Stimulated activated CD4-positive, alpha-beta T cell treated with anti-CD3 and anti-CD28 coated beads, Interleukin-4, amount 100 ng/mL, for 1 hour (primary cell): ENCODE measurements at regions not wholly inside any gene's neighbourhood (a gene's known extent, or its start where the extent isn't known, plus 50 kb on each side); places are given as distances from the start of the nearest gene placed in this dataset.

Source experiments
- DNase-seq: peaks from one replicate; pipeline ENCODE4 v3.0.0-alpha.2; 2020

- peak; percentile 23 for DNase-seq
Observed at GRCh38 chr10:42933448-42934340, 143.2 kb upstream of the RET start.

GRCh38 chr10:42934351-42934811, 142.5 kb upstream of the RET start:
- DNase-seq = no peak

GRCh38 chr10:42934842-42935241, 142.0 kb upstream of the RET start:
- DNase-seq = no peak

DNA sequence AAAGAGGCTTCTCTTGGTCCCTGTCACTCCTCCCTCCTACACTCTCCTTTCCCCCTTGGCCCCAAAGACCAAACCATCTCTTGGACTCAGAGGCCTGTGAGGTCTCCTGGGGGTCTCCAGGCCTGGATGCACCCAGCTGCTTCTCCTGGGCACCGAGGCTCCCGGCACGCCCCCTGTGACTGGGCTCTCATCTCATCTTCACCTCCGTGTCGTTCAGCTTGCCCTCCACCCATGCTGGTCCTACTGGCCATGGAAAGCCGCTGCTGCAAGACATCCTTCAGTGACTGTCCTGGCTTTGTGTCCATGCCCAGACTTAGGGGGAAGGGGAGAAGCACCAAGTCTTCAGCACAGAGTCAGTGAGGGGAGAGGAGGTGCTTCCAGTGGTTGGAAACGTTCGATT, 141.4 kb upstream of the RET start:
- DNase-seq = no peak

- no peak for DNase-seq
Observed at GRCh38 chr10:42936580-42936979, 140.3 kb upstream of the RET start.

DNA sequence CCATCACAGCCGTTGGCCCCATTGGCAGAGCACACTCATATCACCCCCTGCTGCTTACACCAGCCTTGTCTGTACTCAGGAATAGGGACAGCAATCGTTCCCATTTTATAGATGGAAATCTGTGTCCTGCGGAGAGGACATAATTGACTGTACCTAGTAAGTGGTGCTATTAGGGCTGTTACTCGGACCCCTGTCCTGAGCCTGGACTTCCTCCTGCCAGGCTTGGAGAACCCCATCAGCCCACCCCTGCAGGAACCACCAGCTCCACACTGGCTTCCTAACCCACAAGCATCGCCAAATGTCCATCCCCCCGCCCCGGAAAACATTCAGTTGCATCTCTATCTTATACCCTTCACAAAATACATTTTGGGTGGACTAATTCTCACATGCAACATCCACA, 139.8 kb upstream of the RET start:
- no peak for DNase-seq

GRCh38 chr10:42937649-42938180, 139.2 kb upstream of the RET start:
- no peak for DNase-seq

DNA sequence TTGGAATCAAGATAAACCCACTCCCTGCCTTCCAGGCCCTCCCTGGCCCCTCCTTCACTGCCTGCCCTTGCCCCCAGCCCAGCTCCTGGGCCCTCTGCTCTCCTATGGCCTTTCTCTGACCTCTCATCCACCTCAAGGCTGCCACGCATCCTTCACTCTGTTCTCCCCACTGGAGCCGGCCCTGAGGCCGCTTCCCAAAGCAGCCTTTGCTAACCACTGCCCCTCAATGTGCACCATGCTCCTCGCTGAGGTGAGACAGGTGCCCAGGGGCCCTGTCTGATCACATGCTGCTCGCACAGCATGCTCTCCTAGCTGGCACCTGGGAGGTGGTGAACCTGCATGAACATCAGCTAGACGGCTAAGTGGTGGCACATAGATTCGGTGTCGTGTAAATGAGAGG, 138.5 kb upstream of the RET start:
- DNase-seq = no peak

DNA sequence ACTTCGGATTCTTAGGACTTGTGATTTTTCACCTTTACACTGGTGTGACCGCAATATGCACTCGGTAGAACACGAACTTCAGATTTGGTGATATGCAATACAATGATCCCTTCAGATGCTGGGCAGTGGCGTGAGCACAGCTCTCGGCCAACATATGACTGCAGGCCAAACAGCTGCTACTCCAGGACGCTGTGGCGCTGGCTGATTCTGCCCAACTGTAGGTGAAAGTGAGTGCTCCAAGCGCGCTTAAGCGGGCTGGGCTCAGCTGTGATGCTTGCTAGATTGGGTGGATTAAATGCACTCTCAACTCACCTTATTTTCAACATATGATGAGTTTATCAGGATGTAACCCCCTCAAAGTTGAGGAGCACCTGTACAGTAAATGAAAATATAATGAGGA, 137.6 kb upstream of the RET start:
- no peak for DNase-seq

- DNase-seq = no peak
Observed at GRCh38 chr10:42939685-42940366, 137.0 kb upstream of the RET start.

DNA sequence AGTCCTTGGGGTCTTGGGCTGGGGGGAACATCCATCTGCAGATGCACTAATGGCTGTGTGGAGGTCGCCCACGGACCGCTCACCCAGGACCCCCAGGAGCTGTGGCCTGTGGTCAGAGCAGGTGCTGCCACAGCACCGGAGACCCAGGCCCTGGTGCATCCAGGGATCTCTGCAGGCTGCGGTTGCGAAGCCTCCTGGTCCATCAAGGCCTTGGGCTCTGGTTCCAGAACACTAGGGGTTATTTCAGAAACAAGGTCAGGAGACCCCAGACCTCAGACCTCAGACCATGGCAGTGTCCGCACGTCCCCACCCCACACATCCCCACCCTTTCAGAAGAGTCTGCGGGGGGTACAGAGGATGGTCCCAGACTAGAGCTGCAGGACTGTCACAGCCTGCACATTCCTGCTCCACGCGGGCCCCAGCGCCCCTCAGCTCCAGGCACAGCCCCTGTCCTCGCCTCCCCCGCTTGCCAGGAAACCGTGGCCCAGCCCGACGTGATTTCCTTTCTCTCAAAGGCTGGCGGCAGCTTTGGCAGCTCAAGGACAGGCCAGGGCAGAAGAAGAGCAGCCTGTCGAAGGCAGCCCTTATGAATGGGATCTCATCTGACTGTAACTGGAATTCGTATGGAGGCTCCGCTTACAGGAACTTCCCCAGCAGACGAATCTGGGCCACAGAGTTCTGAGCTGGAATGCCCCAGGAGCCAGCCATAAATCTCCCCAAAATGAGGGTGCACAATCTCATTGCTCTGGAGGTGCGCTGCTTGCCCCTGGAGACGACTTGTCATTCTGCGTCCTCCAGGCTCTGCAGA, 136.2 kb upstream of the RET start:
- no peak for DNase-seq

- no peak for DNase-seq
Observed at GRCh38 chr10:42941295-42941644, 135.6 kb upstream of the RET start.

DNA sequence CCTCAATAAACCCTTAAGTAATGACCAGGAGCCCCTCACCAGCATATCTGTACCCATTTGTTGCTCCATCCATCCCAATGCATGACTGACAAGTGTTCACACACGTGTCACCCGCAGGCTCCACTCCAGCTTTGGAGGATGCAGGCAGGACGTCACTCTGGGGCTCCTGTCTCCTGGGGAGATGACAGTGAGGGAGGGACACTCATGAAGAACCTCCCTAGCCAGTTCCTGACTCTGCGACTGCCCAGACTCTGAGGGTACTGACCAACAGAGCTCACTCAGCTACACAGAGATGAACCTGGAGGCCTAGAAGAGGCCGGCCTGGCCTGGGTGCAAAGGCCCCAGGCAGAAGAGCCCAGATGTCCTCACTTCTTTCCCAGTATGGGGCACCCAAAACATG, 135.1 kb upstream of the RET start:
- DNase-seq = no peak

- DNase-seq = no peak
Observed at GRCh38 chr10:42942279-42942950, 134.5 kb upstream of the RET start.

- DNase-seq = no peak
Observed at GRCh38 chr10:42943025-42943818, 133.6 kb upstream of the RET start.

DNA sequence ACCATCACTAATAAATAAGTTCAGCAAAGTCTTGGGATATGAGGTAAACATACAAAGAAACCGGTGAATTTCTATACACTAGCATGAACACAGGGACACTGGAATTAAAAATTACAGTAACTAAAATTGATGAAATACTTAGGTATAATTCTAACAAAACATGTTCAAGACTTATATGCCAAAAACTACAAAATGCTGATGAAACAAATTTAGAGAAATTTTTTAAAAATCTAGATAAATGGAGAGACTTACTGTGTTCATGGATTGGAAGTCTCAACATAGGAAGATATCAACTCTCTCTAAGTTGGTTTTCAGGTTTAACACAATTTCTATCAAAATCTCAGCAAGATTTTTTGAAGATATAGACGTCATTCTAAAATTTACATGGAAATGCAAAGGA, 128.8 kb upstream of the RET start:
- no peak for DNase-seq

GRCh38 chr10:42949287-42949686, 127.6 kb upstream of the RET start:
- no peak for DNase-seq

- no peak for DNase-seq
Observed at GRCh38 chr10:42950606-42951485, 126.0 kb upstream of the RET start.

DNA sequence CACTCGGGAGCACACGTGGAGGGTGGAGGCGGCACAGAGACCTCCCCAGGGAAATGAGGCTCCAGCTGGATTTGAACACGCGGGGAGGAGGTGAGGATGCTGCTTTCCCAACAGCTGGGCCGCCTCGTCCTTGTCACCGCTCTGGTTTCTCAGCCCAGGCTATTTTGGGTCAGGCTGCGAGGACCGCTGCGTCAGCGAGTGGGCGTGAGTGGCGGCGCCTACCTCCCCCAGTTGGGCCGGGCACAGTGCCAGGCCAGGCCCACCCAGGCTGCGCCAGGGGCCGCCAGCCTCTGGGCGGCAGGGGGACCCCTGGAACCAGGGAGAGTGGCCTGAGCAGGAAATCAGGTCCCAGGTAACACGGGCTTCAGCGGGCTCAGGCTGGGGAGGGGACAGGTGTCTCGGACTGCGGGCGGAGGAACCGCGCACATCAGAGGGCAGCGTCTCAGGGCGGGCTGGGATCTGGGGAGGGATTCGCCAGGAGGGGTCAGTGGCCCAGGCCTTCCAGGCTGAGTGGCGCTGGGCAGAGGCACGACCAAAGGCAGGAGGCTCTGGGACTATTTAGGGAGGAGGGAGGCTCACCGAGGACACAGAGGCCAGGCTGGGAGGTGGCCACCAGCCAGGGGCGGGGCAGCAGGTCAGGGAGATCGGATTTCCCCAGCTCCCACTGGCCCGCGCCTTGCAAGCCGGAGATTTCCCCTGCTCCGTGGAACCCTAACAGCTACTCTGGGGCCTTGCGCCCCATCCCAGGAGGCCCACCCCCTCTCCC, 125.2 kb upstream of the RET start:
- no peak for DNase-seq

DNA sequence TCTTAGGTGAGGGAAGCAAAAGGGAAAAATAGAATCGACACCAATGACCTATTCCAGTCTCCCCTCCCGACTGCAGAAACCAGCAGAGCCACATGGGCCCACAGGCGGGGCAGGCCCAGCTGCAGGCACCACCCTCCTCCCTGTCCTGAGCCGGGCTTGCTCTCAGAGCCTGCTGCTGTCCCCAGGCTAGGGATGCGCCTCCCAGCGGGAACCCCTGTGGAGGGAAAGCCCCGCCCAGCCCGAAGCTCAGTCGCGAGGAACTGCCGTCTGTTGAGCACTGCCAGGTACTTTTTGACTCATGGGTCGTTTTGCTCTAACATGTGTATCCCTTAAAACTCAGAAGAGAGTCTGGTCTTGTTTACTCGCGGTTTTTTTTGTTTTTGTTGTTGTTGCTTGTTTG, 124.5 kb upstream of the RET start:
- DNase-seq = no peak
